ENCODE measurements at regions not wholly inside any gene's neighbourhood (a gene's known extent, or its start where the extent isn't known, plus 50 kb on each side); places are given as distances from the start of the nearest gene placed in this dataset.

- peak; percentile 15 for DNase-seq
Measured at GRCh38 chr18:21997207-21998143, 171.9 kb upstream of the GATA6 start.

- no peak for DNase-seq
Measured at GRCh38 chr18:21998486-21998885, 170.9 kb upstream of the GATA6 start.

- no peak for DNase-seq
Measured at GRCh38 chr18:22001912-22002487, 167.4 kb upstream of the GATA6 start.

- DNase-seq: no peak
Measured at GRCh38 chr18:22005191-22005841, 164.1 kb upstream of the GATA6 start.

- DNase-seq: no peak
Measured at GRCh38 chr18:22006458-22006857, 162.9 kb upstream of the GATA6 start.

GRCh38 chr18:22009242-22009641 is 160.1 kb upstream of the GATA6 start:
- no peak for DNase-seq

GRCh38 chr18:22013993-22014392 is 155.4 kb upstream of the GATA6 start:
- DNase-seq: no peak

- no peak for DNase-seq
Measured at GRCh38 chr18:22015156-22015555, 154.2 kb upstream of the GATA6 start.

GRCh38 chr18:22018366-22018765 is 151.0 kb upstream of the GATA6 start:
- no peak for DNase-seq

GRCh38 chr18:22019193-22019592 is 150.2 kb upstream of the GATA6 start:
- no peak for DNase-seq

GRCh38 chr18:22020127-22020866 is 149.1 kb upstream of the GATA6 start:
- no peak for DNase-seq

- no peak for DNase-seq
Measured at GRCh38 chr18:22020867-22021370, 148.5 kb upstream of the GATA6 start.

- DNase-seq: no peak
Measured at GRCh38 chr18:22021701-22022100, 147.7 kb upstream of the GATA6 start.

GRCh38 chr18:22024924-22025323 is 144.5 kb upstream of the GATA6 start:
- DNase-seq: no peak

GRCh38 chr18:22026362-22026761 is 143.0 kb upstream of the GATA6 start:
- DNase-seq: no peak

GRCh38 chr18:22026889-22027288 is 142.5 kb upstream of the GATA6 start:
- DNase-seq: no peak

GRCh38 chr18:22031611-22032010 is 137.8 kb upstream of the GATA6 start:
- DNase-seq: no peak

- DNase-seq: no peak
Measured at GRCh38 chr18:22032392-22032961, 136.9 kb upstream of the GATA6 start.

GRCh38 chr18:22033085-22033484 is 136.3 kb upstream of the GATA6 start:
- DNase-seq: no peak

GRCh38 chr18:22034276-22034675 is 135.1 kb upstream of the GATA6 start:
- DNase-seq: no peak

GRCh38 chr18:22040533-22040932 is 128.9 kb upstream of the GATA6 start:
- DNase-seq: no peak

GRCh38 chr18:22043837-22044236 is 125.6 kb upstream of the GATA6 start:
- DNase-seq: no peak
